DMS79 treated with DMSO at 0.1 percent for 48 hours (cell line): ENCODE measurements at regions not wholly inside any gene's neighbourhood (a gene's known extent, or its start where the extent isn't known, plus 50 kb on each side); places are given as distances from the start of the nearest gene placed in this dataset.

Experiments used
- DNase-seq: peaks from one replicate; lab custom pipeline; 2025; lab: John Stamatoyannopoulos, UW

DNA sequence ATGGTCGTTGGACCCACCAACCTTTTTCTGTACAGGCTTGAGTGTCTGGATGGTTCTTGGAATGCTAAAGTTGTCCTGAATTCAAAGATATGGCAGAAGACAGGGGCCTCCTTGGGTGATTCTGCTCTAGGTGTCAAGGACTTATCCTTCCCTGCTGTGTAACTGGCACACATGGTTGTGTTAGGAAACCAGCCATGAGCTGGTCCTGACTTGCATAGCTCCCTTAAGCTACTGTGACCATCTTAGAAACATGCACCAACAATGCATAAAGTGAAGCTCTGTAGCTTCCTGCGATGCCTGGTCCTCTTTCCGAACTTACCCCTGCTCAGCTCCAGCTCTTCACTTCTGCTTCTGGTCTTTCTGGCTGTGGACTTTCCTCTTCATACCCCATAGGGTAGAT, 224.6 kb downstream of the TLE4 start:
- DNase-seq, result no peak

DNA sequence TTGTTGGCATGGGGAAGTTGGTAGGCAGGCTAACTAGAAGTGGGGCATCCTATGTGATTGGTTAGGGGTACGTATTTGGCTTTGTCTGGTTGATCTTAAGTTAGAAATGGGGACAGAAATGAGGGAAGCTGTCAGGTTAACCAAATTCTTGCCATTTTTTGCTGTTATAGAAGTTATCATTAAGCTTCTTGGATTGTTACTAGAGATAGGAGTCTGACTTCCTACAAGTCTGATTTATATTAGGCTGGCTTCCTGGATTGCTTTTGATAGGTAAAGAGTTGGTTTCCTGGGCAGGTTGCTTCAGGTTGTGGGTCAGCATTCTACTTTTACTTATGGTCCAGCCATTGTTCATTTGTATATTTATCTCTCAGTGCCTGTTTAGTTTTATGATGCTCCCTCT, 216.9 kb downstream of the TLE4 start:
- DNase-seq, result no peak

GRCh38 chr9:79781263-79781662, 209.5 kb downstream of the TLE4 start:
- no peak for DNase-seq

GRCh38 chr9:79780559-79780958, 208.8 kb downstream of the TLE4 start:
- no peak for DNase-seq

DNA sequence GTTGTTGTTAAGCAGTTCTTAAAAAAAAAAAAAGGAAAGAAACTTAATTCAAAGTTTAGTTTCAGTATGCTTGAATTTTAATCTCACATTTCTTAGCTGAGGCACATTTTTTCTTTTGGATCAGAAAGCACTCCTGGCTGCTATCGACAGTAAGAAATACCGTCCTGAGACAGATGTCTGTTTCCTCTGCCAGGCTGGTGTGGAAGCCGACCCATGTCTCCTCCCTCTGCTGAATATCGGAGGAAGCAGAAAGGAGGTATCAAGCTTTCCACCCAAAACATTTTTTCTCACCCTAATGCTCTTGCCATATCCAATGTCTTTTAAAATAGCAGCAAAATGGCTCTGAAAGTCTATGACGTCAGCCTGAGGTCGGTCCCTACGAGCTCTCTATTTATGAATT, 208.1 kb downstream of the TLE4 start:
- DNase-seq, result no peak

DNA sequence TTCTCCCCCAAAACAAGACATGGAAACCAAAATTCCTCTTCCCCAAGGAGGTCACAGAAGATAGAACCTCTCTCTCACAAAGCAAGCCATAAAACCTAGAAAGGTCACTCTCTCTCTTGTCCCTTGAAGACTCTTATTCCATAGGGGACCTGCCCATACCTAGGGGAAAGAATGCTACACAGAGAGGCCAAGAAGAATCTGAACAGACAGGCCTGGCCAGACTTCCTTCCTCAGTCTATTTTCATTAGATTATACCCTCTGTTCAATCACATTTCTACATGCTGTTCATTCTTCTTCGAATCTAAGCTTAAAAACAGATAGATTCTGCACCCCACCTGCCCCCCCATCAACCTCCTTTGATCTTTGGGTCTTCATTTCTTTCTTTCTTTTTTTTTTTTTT, 206.8 kb downstream of the TLE4 start:
- DNase-seq, result no peak

DNA sequence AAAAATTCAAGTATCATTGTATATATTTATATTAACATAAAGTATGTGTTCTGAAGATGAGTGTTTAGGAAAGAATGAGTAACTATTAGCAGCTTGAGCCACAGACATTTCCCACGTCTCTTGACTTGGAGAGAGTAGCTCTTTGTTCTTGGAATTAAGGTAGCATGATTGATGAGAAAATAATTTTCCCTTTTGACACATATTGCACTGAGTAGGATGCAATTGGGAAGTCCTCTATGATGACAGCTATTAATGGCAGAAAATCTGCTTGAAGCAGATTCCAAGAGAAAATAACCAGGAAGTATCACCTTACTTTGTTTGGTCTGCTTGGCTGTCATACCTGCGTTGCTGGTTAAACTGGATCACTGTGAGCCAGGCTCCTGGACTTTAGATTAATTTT, 204.8 kb downstream of the TLE4 start:
- DNase-seq, result no peak
